Stimulated activated CD4-positive, alpha-beta T cell treated with anti-CD3 and anti-CD28 coated beads, Interleukin-15, amount 100 ng/mL, for 1 hour (primary cell): ENCODE measurements at regions not wholly inside any gene's neighbourhood (a gene's known extent, or its start where the extent isn't known, plus 50 kb on each side); places are given as distances from the start of the nearest gene placed in this dataset.

ENCODE experiments used
- DNase-seq, 2 donors: peaks; one replicate each; pipeline ENCODE4 v3.0.0-alpha.2; 2020; ENCODE audit warnings: low read depth in 1 of 2, low spot score in 1 of 2

DNA sequence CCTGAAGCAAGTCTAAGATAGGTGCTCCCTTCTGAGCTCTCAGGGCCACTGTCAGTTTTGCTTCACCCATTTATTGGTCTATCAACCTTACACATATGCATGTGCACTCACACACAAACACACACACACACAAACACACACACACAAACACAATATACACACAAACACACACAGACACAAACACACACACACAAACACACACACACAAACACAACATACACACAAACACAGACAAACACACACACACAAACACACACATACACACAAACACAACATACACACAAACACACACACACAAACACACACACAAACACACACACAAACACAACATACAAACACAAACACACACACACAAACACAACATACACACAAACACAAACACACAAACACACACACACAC, 181.6 kb upstream of the KLHL29 start:
- DNase-seq, result no peak

DNA sequence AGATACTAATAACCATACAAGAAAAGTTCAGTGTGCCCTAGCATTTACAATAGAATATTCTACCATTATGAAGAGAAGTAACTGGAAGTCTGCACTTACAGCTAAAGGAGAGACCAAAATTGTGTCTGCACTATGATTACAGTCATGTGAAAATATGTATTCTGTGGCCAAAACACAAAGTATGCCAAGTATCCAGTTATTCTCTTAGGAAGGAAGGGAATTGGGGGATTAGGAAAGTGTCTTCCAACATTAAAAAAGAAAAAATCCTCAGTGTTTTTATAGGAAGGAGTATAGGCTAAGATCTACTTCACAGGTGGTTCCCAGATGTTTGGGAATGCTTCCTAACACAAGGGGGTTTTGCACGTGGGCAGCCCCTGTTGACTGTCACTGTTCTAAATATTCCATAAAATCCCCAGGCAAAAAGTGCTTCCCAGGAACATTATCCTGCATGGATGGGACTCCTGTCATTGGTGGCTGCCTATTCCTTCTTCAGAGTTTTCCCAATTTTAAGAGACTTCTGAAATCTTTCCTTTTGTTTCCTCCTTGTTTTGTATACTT, 180.2 kb upstream of the KLHL29 start:
- no peak for DNase-seq

DNA sequence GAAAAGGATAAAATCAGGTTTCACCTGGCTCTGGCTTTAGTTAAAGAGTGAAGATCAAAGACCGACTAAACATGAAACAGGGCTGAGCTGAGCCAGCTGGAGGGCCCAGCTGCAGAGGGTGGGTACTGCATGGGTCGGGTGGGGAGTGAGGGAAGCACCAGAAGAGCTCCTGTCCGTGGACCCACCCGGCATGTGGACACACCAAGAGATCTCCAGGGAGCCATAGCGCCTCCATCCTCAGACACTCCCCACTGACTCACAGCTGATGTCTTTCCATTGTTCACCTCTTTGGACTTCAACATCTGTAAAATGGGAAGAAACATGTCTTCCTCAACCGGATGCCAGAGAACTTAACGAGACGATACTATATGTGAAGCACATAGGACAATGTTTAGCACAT, 178.3 kb upstream of the KLHL29 start:
- DNase-seq, result no peak

DNA sequence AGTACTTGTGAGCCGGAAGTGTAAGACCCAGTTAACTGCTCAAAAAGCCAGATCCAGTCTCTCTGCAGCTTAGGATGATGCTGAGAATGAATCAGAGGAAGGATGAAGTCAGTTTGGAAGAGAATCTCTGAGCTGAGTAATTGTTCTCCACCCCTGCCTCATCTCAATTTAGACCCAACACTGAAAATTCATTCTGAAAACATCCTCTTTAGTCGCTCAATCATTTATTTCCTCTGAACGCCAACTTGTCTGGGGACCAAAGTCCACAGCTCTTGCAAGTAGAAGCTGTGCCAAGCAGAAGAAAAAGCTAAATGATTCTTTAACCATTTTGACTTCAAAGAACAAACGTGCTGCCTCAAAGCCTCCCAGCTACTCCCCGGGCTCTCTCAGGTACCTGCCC, 177.1 kb upstream of the KLHL29 start:
- DNase-seq, result no peak

DNA sequence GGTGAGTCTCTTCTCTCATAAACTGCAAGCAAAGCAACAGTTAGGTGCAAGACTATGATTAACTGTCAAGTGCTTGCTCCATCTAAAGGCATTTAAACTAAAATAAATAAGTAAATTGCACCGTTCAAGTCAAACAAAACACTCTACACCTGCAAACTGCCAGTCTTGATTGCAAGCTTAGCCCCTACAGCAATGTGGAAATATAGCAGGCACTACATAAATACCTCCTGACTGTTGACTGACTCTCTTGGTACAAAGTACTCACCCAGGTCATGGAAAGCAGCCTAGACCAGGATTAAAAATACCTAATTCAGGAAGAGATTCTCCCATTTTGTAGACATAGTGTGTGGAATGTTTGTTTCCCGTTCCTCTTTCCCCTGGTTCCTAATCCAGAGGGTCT, 176.6 kb upstream of the KLHL29 start:
- DNase-seq, result no peak

DNA sequence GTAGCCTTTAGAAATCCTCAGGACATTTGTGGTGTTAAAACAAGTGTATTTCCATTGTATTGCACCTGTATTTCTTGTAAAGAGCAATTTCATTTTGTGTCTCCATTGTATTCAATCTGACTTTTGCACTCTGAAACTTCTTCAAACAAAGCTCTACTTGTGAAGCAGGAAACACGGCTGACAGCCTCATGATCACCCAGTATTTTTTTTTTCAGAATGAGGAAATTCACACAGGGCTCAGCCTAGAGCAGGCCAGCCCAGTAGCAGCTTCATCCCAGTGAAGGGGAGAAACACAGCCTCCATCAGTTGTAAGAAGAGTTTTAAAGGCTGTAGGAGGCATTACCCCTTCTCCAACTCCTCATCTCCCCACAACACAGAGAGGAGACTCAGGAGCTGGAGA, 175.9 kb upstream of the KLHL29 start:
- DNase-seq, result no peak

DNA sequence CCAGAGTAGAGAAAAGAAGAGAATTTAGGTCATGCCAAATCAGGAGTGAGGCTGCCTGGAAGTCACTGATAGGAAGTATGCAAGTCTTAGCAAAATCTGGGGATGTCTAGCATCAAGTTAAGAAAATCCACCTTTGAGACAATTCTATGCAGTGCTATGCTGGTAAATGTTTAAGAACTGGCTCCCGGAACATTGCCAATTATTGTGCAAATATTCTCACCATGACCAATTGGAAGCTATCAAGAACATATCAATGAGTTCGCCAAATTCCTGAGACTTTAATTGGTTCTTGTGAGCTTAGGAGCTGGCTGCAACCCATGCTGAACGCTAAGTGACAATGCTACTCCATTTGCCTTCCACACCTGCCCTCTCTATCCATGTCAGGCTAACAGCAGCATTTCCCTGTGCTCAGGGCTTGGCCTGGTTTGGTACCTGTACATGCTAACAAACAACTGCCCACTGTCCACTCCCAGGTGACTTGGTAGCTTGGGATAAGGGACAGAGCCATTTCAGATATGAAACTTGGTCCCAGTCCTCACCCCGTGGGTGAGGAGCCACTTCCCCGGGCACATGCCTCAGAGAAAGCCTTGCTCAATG, 172.9 kb upstream of the KLHL29 start:
- DNase-seq, result no peak

DNA sequence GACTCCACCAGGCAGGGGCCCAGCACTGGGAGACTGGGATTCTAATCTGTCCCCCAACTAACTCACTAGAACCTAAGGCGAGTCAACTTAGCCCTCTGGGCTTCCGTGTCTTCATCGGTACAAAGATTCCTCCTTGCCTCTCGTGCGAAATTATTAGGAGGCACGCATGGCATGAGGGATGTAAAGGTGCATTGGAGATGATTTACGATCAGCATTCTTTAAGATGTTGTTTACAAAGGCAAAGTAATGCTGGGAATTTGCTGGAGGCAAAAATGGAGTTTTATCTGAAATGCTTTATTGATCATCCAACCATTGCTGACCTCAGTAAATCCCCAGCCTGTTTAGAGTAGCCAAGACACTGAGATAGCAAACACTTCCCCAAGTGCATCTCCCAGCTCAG, 171.8 kb upstream of the KLHL29 start:
- DNase-seq, result no peak

DNA sequence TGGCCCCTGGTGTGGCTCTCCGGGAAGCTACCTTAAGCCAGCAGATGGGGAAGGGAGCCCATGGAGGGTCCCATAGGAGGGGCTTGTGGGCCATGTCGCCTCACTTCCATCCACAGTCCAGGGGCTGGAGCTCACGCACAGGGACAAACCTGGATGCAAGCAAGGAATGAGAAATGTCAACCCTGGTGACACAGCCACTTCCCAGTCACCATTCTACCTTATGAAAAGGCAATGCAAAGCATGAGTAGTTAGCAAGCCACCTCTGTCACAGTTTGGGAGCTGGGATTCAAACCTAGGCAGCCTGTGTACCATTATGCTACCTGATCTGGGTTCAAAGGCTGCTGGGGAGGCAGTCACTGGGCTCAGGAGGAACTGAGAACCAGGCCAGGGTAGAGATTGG, 170.0 kb upstream of the KLHL29 start:
- DNase-seq, result no peak

DNA sequence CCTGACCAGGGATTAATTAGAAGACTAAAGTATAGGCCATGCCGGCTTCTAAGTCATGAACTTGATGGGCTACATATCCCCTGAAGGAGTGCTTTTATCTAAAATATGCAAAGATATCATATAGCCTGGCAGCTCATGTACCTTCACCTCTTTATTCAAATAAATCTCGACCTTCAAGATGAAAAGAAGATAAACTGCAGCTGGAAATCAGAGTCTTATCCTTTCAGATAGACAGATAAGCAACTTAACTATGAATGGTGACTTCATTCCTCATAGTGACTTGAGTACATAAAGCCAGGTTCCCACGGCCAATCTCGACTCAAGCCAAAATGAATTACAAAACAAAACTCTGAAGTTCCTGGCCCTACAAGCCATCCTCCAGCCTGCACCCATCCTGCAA, 165.3 kb upstream of the KLHL29 start:
- DNase-seq, result no peak

DNA sequence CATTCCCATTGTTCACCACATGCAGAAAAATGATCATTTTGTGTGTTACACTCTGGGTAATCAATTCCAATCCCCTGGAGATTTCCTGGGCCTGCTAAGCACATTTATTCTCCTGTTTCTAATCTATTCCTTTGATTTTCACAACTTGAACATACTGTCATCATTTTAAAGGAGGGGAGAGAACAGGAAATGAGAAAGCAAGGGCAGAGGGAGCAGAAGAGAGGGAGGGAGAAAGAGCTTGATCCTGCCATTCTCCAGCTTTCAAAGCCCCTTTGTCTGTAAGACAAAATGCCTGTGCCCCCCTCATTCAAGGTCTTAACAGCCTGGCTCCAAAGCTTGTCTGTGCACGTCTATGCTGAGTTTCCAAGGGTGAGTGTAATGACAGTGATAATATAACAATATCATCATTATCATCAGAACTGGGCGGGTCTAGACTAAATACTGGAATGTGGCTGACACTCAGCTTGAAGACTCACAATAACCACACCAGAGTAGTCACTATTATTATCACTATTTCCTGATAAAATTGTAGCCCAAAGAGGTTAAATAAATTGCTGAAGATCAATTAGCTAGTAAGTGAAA, 164.4 kb upstream of the KLHL29 start:
- DNase-seq, result no peak

DNA sequence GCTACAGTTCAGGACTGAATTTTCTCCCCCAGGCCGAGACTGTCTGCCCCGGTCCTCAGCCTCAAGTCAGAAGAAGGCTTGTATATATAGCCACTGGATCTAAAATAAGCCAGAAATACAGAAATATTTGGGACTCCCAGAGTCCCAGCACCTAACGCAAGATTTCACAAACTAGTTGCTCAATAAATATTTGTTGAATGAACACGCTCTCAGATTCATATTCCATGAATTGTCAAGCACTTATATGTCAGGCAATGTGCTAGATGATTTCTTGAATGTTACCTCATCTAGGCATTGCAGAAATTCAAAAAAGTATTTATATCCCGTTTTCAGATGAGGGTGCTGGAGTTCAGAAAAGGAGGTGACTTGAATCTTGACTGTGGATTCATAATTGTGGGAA, 163.7 kb upstream of the KLHL29 start:
- no peak for DNase-seq

DNA sequence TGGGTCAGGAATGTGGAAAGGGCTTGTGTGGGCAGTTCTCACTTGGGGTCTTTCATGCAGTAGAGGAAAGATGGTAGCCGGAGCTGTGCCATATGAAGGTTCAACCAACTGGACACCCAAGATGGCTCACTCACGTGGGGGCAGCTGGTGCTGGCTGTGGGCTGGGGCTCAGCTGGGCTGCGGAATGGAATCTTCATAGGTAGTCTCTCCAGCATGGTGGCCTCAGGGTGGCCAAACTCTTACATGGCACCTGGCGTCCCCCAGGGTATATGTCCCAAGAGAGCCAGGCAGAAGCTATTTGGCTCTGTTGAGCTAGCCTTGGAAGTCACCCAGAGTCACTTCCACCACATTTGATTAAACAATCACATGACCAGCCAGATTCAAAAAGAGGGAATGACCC, 163.1 kb upstream of the KLHL29 start:
- DNase-seq, result no peak

DNA sequence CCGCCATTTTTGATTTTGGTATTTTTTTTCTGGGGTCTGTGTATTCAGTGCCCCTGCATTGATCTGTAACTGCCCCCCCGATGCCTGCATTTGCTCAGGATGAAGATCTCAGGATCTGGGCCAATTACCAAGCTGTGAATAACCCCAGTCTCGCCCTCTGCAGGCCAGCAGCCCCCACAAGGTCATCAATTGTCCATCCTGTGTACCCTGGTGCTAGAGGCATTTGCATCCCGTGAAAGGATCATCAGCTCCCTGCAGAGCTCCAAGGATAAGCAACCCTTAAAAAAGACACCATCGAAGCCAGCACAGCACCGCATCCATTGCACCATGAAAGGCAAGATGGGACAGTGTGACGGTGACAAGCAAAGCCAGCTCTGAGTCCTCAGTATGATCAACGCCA, 154.1 kb upstream of the KLHL29 start:
- DNase-seq, result no peak

DNA sequence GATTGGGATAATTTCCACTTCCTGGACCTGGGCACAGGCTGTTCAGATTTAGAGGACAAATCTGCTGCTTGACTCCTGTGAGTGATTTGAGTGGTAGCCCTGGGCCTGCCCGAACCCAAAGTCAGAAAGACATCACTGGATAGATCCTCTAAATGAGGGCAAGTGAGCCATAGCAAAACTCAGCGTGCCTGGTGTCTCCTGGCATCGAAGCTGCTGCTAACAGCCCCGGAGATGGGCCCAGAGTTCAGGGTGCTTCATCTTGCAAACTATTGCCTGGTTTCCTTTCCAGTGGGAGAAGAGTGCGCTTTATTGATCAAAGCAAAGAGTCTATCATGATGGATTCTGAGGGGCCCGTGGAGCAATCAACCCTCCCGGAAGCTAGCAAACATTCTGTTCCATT, 153.1 kb upstream of the KLHL29 start:
- DNase-seq, result no peak

DNA sequence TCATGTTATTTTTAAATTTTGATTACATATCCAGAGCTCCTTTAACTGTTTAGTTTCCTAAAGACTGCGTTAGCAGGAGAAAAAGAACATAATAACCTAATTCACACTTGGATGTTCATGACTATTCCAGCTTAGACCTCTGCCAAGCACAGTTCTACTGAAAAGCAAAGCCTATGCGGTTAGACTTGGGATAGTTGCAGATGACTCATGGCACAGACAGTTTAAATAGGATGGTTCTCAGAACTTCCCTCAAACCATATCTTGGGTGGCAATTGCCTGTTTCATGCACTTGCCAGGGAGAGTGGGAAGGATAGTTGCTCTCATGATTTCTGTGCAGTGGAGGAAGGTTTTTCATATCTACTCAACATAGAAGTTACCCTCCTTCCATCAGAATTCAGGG, 149.7 kb upstream of the KLHL29 start:
- no peak for DNase-seq

DNA sequence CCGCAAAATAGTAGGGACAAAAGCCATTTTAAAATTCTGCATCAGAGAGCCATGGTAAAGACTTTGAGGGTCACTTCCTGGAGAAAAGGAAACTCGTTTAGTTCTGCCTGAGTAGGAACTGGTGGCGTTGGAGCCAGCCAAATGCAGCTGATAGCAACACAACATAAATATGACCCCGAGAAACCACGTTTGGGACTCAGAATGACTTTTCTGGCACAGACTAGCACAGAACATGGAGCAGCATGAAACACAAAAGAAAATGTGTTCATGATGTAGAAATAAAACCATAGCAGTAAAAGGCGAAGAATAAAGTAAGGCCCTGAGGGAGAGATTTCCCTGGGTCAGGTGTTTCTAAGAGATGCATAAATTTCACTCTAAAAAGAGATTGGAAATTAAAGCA, 149.2 kb upstream of the KLHL29 start:
- DNase-seq, result no peak

DNA sequence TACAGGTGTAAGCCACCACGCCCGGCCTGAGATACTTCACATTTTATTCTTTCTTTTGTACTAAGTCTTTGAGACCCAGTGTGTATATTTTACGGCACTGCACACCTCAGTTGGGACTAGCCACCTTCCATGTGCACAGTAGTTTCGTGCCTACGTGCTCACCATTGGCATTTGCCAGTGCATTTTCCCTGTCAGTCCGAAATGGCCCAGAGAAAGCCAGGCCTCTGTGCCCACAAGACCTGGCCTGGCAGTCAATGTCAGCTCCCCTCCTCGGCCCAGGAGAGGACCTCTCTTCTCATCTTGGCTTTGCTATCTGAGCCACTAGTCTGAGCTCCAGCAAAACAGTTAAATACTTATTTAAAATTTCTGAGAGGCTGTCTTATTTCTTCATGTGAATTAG, 147.8 kb upstream of the KLHL29 start:
- DNase-seq, result no peak

DNA sequence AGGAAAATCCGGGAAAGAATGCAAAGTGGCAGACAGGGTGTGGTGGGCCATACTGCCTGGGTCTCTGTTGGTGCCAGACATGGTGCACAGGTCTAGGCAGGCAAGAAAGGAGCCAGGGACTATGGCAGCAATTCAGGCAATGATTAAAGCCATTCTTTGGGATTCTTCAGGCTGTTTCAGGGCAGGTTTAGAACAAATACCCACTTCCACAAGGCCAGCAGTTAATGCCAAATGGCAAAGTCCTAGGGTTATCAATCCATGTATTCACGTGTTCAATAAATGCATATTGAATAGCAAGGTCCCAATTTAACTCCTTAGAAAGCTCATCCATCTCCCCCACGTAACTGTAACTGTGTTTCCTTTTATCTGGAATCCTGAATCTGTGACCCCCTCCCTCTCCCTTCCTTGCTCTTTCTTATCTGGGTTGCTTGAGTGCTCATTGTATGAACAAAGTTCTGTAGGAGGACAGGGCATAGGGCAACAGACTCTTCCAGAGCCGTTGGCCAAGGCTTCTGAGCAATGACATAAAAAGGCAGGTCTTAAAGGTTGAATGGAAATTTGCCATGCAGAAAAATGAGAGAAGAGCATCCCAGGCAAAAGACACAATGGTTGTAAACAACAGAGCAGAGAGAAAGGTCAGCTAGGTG, 146.8 kb upstream of the KLHL29 start:
- DNase-seq, result no peak

DNA sequence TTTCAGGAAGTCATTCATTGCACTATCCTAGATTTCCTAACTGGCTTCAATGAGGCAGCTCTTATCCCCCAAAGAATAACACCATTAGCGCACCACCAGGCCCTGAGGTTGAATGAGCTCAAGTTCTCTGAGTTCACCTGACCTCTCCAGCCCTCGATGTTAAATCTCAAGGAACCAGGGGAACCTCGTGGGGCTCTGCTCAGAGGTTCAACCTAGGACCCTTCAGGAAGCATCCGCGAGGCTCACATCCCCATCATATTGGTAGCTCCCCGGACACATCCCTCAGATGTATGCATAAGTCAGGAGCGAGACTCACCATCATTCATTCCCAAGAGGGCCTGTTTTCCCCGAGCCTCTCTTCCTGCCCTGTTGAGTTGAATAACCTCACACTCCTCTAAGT, 145.6 kb upstream of the KLHL29 start:
- no peak for DNase-seq

DNA sequence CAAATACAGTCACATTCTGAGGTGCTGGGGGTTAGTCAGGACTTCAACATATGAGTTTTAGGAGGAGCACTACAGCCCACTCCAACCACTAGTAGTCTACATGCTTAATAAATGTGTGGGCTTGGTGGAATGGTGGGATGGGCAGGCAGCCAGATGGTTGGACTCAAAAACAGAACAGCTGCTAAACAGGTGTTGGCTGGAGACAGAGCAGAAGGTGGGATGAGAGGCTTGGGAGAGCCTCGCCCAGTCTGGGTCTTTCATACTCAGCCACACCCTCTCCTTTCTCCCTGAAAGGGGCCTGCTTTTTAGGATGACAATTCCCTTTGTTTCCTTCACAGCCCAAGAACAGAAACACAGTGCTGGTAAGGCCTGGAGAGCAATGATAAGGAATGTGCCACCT, 143.9 kb upstream of the KLHL29 start:
- no peak for DNase-seq

DNA sequence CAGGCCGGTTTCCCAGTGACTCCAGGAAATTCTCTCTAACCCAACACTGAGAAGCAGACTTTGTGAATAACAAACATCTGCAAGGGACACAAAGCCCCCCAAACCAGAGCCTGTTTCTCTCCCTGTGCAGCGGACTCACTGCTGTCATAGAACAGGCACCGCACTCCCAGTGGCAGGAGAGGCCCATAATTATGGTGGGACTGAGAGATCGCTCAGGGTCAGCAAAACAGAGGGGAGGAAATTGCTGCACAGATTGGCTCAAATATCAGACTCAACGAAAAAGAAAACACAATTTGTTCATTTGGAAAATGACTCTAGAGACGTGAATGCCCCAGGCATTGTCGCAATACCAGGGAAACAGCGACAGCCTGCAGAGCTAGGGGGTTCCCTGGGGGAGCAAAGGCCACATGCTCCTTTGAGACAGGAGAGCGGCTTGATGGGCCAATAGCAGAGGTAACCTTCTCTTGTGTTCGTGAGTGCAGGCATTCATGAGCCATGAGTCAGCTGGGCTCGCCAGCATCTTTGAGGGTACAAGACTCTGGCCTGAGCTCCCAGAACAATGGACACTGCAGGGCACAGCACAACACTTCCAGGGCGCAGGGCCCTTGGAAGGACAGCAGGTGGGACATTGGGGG, 143.3 kb upstream of the KLHL29 start:
- no peak for DNase-seq
